Fibroblast of gingiva (primary cell): ENCODE measurements at regions not wholly inside any gene's neighbourhood (a gene's known extent, or its start where the extent isn't known, plus 50 kb on each side); places are given as distances from the start of the nearest gene placed in this dataset.
"Not testable (repeated sequence)": the region's sequence is repeated elsewhere in the genome, so short reads cannot be mapped to it uniquely, and the experiment has no call there.

Source experiments
- DNase-seq: peaks from one replicate; pipeline ENCODE4 v3.0.0-alpha.2; 2011; ENCODE audit warnings: low read depth

GRCh38 chr6:8361259-8361658, 74.1 kb downstream of the SLC35B3 start:
- no peak for DNase-seq

GRCh38 chr6:8352966-8353340, 82.4 kb downstream of the SLC35B3 start:
- no peak for DNase-seq

GRCh38 chr6:8352335-8352965, 82.9 kb downstream of the SLC35B3 start:
- no peak for DNase-seq

- no peak for DNase-seq
Observed at GRCh38 chr6:8343600-8343999, 91.7 kb downstream of the SLC35B3 start.

GRCh38 chr6:8342241-8342819, 93.0 kb downstream of the SLC35B3 start:
- no peak for DNase-seq

GRCh38 chr6:8337147-8337546, 98.2 kb downstream of the SLC35B3 start:
- no peak for DNase-seq

GRCh38 chr6:8336406-8337057, 98.8 kb downstream of the SLC35B3 start:
- no peak for DNase-seq

- no peak for DNase-seq
Observed at GRCh38 chr6:8335896-8336295, 99.4 kb downstream of the SLC35B3 start.

GRCh38 chr6:8335381-8335780, 100.0 kb downstream of the SLC35B3 start:
- DNase-seq, result no peak

- DNase-seq, result no peak
Observed at GRCh38 chr6:8334113-8334512, 101.2 kb downstream of the SLC35B3 start.

- no peak for DNase-seq
Observed at GRCh38 chr6:8329562-8329961, 105.8 kb downstream of the SLC35B3 start.

- DNase-seq, result no peak
Observed at GRCh38 chr6:8325743-8326142, 109.6 kb downstream of the SLC35B3 start.

- no peak for DNase-seq
Observed at GRCh38 chr6:8322659-8323058, 112.7 kb downstream of the SLC35B3 start.

GRCh38 chr6:8321671-8322404, 113.5 kb downstream of the SLC35B3 start:
- no peak for DNase-seq

- no peak for DNase-seq
Observed at GRCh38 chr6:8315154-8315553, 120.2 kb downstream of the SLC35B3 start.

- DNase-seq, result no peak
Observed at GRCh38 chr6:8301502-8301901, 133.8 kb downstream of the SLC35B3 start.

GRCh38 chr6:8299034-8299433, 136.3 kb downstream of the SLC35B3 start:
- DNase-seq, result no peak

- not testable (repeated sequence) for DNase-seq
Observed at GRCh38 chr6:8282946-8283345, 152.4 kb downstream of the SLC35B3 start.

- DNase-seq, result no peak
Observed at GRCh38 chr6:8282380-8282779, 153.0 kb downstream of the SLC35B3 start.

GRCh38 chr6:8279041-8279805, 156.1 kb downstream of the SLC35B3 start:
- DNase-seq, result no peak

- no peak for DNase-seq
Observed at GRCh38 chr6:8278562-8278961, 156.8 kb downstream of the SLC35B3 start.

GRCh38 chr6:8277769-8278168, 157.6 kb downstream of the SLC35B3 start:
- no peak for DNase-seq
